Nephron (organoid): ENCODE measurements at regions not wholly inside any gene's neighbourhood (a gene's known extent, or its start where the extent isn't known, plus 50 kb on each side); places are given as distances from the start of the nearest gene placed in this dataset.

Source experiments
- H3K27ac Mint-ChIP-seq, 3 experiments: 2 replicates each; pipeline ENCODE4 v1.8.0; 2020; ENCODE audit warnings: mixed read lengths in 3 of 3, mild to moderate bottlenecking in 2 of 3, moderate library complexity in 1 of 3
- H3K27me3 Mint-ChIP-seq: 2 replicates; pipeline ENCODE4 v1.8.0; 2021; ENCODE audit warnings: low read depth, mild to moderate bottlenecking, moderate library complexity, mixed read lengths
- H3K36me3 Mint-ChIP-seq: 2 replicates; pipeline ENCODE4 v1.8.0; 2020; ENCODE audit warnings: low read depth, mixed read lengths
- H3K4me1 Mint-ChIP-seq: 2 replicates; pipeline ENCODE4 v1.8.0; 2020; ENCODE audit warnings: mixed read lengths
- H3K4me3 Mint-ChIP-seq, 3 experiments: 2 replicates each; pipeline ENCODE4 v1.8.0; 2020; ENCODE audit warnings: mild to moderate bottlenecking in 3 of 3, mixed read lengths in 3 of 3, moderate library complexity in 2 of 3
- H3K9me3 Mint-ChIP-seq: 2 replicates; pipeline ENCODE4 v1.8.0; 2020; ENCODE audit warnings: mixed read lengths
- TF ChIP-seq, protein P1 (sequence below), 3 experiments: fragments of 200-600 bp; sonication (generic); IDR thresholded peaks; one replicate each; pipeline ENCODE4 v1.5.0; 2021; ENCODE audit warnings: antibody characterized with exemption in 3 of 3; ENCODE audit not compliant: unreplicated experiment in 3 of 3

DNA sequence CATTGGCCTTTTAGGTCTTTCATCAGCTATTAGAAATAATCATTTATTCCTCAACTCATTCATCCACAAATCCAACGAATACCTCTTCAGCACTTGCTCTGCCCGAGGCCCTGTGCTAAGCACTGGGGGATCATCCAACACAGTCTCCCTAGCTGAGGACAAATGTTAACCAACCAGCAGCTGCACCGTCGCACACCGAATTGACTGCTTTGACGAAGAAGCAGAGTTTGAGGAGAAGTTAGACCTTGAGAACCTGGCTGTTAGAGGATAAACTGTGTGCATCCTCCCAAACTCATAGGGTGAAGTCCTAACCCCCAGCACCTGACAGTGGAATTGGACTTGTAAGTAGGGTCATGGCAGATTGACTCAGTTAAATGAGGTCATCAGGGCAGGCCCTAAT, 170.9 kb downstream of the USP12 start:
- H3K9me3 Mint-ChIP-seq, result peaks cover 18% of the 10 kb centered on the region
- TF ChIP-seq, protein P1, sequence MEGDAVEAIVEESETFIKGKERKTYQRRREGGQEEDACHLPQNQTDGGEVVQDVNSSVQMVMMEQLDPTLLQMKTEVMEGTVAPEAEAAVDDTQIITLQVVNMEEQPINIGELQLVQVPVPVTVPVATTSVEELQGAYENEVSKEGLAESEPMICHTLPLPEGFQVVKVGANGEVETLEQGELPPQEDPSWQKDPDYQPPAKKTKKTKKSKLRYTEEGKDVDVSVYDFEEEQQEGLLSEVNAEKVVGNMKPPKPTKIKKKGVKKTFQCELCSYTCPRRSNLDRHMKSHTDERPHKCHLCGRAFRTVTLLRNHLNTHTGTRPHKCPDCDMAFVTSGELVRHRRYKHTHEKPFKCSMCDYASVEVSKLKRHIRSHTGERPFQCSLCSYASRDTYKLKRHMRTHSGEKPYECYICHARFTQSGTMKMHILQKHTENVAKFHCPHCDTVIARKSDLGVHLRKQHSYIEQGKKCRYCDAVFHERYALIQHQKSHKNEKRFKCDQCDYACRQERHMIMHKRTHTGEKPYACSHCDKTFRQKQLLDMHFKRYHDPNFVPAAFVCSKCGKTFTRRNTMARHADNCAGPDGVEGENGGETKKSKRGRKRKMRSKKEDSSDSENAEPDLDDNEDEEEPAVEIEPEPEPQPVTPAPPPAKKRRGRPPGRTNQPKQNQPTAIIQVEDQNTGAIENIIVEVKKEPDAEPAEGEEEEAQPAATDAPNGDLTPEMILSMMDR (IDR thresholded peaks at IDR 0.05; ENCODE audit: unreplicated experiment in 3 of 3), result no peak
- no peaks in the 10 kb centered on the region for H3K36me3 Mint-ChIP-seq
- no peak overlapping the region for H3K4me3 Mint-ChIP-seq
- H3K4me1 Mint-ChIP-seq, result peaks cover 28% of the 10 kb centered on the region
- peaks cover 43% of the 10 kb centered on the region for H3K27me3 Mint-ChIP-seq
- no peak overlapping the region for H3K27ac Mint-ChIP-seq

DNA sequence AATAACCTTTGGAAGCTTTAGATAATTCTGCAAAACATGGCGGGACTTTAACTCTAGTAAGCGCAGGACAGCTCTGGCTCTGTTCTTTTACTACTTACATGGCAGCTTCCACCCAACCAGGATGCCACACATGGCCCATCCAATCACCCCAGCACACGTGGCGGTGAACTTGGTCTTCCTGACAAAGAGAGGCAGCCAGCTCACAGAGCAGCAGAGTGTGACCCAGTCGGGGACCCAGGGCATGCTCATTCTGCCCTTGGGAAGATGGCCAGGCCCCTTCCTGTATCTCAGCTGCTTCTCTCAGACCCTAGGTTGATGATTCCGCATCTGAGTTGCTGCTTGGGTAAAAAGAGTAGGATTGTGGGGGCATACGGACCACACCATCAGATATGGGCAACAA, 172.1 kb downstream of the USP12 start:
- Mint-ChIP-seq H3K27ac (no peak overlapping the region), H3K27me3 (peaks cover 36% of the 10 kb centered on the region), H3K9me3 (peaks cover 18% of the 10 kb centered on the region), H3K4me1 (peaks cover 18% of the 10 kb centered on the region), H3K36me3 (no peaks in the 10 kb centered on the region), H3K4me3 (no peak overlapping the region)
- TF ChIP-seq, protein P1 (IDR thresholded peaks at IDR 0.05; ENCODE audit: unreplicated experiment in 3 of 3), result no peak

DNA sequence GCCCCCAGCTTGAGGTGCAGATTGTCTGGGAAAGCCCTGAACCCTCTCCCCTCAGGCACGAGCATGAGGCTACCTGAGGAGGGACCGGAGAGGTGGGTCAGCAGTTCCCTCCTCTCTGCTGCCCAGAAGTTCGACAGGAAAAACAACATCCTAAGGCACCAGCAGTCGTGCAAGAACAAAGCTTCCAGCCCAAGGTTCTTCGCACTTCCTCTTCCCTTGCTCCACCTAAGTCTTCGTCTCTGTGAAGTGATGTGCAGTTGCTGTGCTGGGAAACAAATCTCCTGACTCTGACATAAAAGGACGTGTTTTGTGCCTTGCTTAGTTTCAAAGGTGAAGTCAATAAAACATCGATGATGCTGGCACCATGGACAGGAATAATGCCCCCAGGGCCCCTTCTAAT, 173.3 kb downstream of the USP12 start:
- TF ChIP-seq, protein P1 (IDR thresholded peaks at IDR 0.05; ENCODE audit: unreplicated experiment in 3 of 3), result no peak
- no peak overlapping the region for H3K27ac Mint-ChIP-seq
- no peaks in the 10 kb centered on the region for H3K36me3 Mint-ChIP-seq

DNA sequence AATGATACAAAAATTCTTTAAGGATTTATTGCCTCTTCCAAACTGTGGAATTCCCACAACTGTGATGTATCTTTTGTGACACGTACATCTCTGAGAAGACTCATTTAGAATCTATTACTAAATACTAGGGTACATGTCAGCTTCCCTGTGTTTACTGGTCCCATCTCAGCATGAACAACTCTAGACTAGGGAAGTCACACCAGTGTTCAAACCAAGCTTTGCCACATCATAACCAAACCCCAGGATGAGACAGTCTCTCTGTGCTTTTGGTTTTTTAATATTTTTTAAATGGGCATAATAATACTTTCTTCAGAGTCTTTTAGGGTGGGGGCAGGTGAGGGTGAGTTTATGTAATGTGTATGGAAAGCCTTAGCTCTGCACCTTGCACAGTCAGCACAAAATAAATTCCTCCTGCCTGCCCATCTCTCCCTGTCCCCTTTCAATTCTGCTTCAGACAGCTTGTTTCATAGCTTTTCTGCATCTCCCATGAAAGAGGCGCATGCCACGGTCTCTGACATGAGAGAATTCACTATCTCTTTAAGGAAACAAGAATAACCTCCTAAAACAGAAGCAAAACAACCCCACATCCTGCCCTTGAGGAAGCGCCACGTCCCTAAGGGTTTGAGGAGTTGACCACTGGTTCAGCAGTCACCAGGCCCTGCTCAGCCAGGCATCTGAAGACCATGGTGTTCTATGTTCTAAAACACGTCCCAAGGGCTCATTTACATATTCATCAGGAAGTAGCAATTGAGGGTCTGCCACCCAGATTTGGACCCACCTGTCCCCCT, 174.5 kb downstream of the USP12 start:
- H3K9me3 Mint-ChIP-seq, result peaks cover 4% of the 10 kb centered on the region
- no peak overlapping the region for H3K27ac Mint-ChIP-seq
- peaks cover 11% of the 10 kb centered on the region for H3K4me1 Mint-ChIP-seq
- H3K36me3 Mint-ChIP-seq, result no peaks in the 10 kb centered on the region
- peaks cover 18% of the 10 kb centered on the region for H3K27me3 Mint-ChIP-seq
- TF ChIP-seq, protein P1 (IDR thresholded peaks at IDR 0.05; ENCODE audit: unreplicated experiment in 3 of 3), result no peak
- no peak overlapping the region for H3K4me3 Mint-ChIP-seq

More for the DNA sequence above, 173.3 kb downstream of the USP12 start:
- peaks cover 11% of the 10 kb centered on the region for H3K4me1 Mint-ChIP-seq
- H3K27me3 Mint-ChIP-seq, result peaks cover 25% of the 10 kb centered on the region
- no peak overlapping the region for H3K4me3 Mint-ChIP-seq
- H3K9me3 Mint-ChIP-seq, result peaks cover 11% of the 10 kb centered on the region

DNA sequence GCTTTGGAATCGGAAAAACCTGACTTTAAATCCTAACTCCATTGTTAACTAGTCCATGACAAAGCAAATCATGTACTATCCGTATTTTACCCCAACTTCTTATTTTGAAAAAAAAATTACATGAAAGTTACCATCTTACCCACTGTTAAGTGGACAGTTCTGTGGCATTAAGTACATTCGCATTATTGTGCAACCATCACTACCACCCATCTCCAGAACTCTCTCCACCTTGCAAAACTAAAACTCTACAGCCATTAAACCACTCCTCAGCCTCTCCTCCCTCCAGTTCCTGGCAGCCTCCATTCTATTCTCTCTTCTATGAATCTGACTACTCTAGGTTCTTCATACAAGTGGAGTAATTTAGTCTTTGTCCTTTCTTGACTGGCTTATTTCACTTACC, 176.5 kb downstream of the USP12 start:
- Mint-ChIP-seq H3K36me3 (no peaks in the 10 kb centered on the region), H3K9me3 (peaks cover 4% of the 10 kb centered on the region), H3K27ac (no peak overlapping the region), H3K4me3 (no peak overlapping the region), H3K4me1 (no peaks in the 10 kb centered on the region), H3K27me3 (peaks cover 12% of the 10 kb centered on the region)
- TF ChIP-seq, protein P1 (IDR thresholded peaks at IDR 0.05; ENCODE audit: unreplicated experiment in 3 of 3), result no peak

DNA sequence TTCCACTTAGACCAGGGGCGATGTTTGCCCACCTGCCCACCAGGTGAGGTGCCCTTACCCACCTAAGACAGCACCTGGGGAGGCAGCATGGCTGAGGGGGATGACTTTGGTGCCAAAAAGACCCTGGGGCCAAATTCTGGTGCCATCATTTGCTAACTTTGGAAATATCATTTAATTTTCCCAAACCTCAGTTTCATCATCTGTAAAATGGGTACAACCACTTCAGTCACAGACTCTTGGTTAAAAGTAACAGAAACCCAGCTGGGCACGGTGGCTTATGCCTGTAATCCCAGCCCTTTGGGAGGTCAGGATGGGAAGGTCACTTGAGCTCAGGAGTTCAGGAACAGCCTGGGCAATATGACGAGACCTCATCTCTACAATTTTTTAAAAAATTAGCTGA, 177.8 kb downstream of the USP12 start:
- Mint-ChIP-seq H3K4me1 (peaks cover 4% of the 10 kb centered on the region), H3K9me3 (peaks cover 4% of the 10 kb centered on the region), H3K4me3 (no peak overlapping the region), H3K36me3 (no peaks in the 10 kb centered on the region), H3K27ac (no peak overlapping the region), H3K27me3 (peaks cover 23% of the 10 kb centered on the region)
- TF ChIP-seq, protein P1 (IDR thresholded peaks at IDR 0.05; ENCODE audit: unreplicated experiment in 3 of 3), result no peak
